ENCODE measurements at regions not wholly inside any gene's neighbourhood (a gene's known extent, or its start where the extent isn't known, plus 50 kb on each side); places are given as distances from the start of the nearest gene placed in this dataset.

DNA sequence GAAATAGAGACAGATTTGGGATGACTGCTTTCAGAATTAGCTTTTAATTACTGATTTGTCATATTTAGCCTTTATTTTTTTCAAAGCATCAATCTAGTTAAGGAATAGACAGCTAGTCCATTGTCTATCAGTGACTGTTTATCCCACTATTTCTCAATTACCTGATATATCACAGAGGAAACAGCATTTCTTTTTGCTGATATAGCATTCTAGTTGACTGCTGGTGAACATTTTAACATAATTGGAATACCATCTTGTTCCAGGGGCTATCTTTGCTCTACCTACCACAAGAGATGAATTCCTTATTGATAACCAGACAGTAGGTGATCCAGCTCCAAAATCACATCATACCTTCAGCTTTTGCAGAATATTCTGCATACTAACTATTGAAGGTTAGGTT, 982.7 kb downstream of the SQOR start:
- no peak overlapping the region for H3K27ac ChIP-seq
- TF ChIP-seq, protein P1, sequence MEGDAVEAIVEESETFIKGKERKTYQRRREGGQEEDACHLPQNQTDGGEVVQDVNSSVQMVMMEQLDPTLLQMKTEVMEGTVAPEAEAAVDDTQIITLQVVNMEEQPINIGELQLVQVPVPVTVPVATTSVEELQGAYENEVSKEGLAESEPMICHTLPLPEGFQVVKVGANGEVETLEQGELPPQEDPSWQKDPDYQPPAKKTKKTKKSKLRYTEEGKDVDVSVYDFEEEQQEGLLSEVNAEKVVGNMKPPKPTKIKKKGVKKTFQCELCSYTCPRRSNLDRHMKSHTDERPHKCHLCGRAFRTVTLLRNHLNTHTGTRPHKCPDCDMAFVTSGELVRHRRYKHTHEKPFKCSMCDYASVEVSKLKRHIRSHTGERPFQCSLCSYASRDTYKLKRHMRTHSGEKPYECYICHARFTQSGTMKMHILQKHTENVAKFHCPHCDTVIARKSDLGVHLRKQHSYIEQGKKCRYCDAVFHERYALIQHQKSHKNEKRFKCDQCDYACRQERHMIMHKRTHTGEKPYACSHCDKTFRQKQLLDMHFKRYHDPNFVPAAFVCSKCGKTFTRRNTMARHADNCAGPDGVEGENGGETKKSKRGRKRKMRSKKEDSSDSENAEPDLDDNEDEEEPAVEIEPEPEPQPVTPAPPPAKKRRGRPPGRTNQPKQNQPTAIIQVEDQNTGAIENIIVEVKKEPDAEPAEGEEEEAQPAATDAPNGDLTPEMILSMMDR (IDR thresholded peaks at IDR 0.05) = no peak
- no peak for TF ChIP-seq ZFX (IDR thresholded peaks at IDR 0.05; ENCODE audit: borderline replicate concordance)

- H3K27ac ChIP-seq = no peak overlapping the region
- no peak for TF ChIP-seq ZFX (IDR thresholded peaks at IDR 0.05; ENCODE audit: borderline replicate concordance)
- TF ChIP-seq, protein P1 (IDR thresholded peaks at IDR 0.05) = no peak
These were observed 984.2 kb downstream of the SQOR start for GRCh38 chr15:46618984-46619383.

GRCh38 chr15:46620392-46621013, 985.7 kb downstream of the SQOR start:
- no peak overlapping the region for H3K27ac ChIP-seq
- TF ChIP-seq ZFX (IDR thresholded peaks at IDR 0.05; ENCODE audit: borderline replicate concordance) = no peak
- TF ChIP-seq, protein P1 (IDR thresholded peaks at IDR 0.05) = no peak

- TF ChIP-seq ZFX (IDR thresholded peaks at IDR 0.05; ENCODE audit: borderline replicate concordance) = no peak
- TF ChIP-seq, protein P1 (IDR thresholded peaks at IDR 0.05) = no peak
These were observed 988.0 kb downstream of the SQOR start for GRCh38 chr15:46622851-46623250.

GRCh38 chr15:46636206-46636605, 1001.4 kb downstream of the SQOR start:
- no peak overlapping the region for H3K27ac ChIP-seq
- TF ChIP-seq ZFX (IDR thresholded peaks at IDR 0.05; ENCODE audit: borderline replicate concordance) = no peak
- TF ChIP-seq, protein P1 (IDR thresholded peaks at IDR 0.05) = no peak

More at GRCh38 chr15:46622851-46623250, 988.0 kb downstream of the SQOR start:
- no peak overlapping the region for H3K27ac ChIP-seq

DNA sequence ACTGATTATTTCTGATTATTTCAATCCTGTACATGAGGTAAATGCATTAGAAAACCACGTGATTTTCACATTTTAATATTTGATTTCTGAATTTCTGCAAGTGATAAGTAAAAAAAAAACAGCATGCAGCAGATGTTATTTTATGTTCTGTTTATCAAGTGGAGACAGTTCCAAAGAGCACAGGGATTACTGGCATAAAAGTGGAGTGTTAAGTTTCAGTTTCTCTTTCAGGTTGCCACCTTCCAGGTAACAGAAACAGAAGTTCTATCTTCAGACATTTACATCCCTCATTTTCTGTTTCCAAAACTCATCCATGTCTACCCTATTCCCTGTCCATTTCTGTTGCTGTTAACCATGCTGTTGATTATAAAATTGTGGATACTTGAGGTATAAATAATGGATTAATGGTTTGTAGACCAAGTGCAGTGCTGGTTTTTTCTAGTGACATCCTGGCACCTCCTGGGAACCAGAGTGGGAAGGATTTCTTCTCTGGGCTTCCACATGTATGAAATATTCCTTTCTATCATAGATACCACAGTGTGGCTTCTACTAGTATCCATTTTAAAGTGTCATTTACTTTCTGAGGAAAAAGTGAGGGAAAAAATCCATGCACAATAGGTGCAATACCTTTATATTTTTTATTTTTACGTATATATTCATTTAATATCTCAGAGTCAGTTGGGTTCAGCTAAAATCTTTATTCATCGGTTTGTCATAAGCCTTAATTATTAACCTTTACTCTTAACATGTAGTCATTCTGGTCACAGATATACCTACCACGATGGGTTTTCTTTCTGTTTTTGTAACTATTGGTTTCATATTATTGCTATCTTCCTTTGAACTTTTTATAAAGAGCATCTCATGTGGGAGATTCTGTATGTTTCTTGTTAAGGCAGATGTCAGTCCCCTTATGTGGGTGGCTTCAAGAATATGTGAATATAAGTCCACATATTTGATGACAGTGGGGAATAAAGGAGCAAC, 1010.0 kb downstream of the SQOR start:
- no peak overlapping the region for H3K27ac ChIP-seq
- TF ChIP-seq, protein P1 (IDR thresholded peaks at IDR 0.05) = no peak
- TF ChIP-seq ZFX (IDR thresholded peaks at IDR 0.05; ENCODE audit: borderline replicate concordance) = no peak

DNA sequence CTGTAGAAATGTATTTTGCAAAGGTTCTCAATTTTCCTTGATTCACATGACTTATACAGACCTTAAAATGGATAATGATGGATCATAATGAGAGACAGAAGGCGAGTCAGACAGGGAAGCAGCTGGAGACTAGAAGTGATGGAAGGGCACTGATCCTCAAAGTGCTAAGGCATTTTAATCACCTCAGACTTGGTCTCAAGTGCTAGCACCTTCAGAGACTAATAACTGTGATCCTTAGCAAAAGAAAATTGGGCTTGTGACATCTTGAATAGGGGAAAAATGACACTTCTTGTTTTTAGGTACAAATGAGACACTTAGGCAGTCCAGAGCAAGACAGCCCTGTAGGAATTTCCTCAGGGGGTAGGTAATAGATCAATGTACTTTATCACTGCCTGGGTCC, 1011.7 kb downstream of the SQOR start:
- no peak for TF ChIP-seq ZFX (IDR thresholded peaks at IDR 0.05; ENCODE audit: borderline replicate concordance)
- TF ChIP-seq, protein P1 (IDR thresholded peaks at IDR 0.05) = no peak
- no peak overlapping the region for H3K27ac ChIP-seq
